ENCODE measurements at regions not wholly inside any gene's neighbourhood (a gene's known extent, or its start where the extent isn't known, plus 50 kb on each side); places are given as distances from the start of the nearest gene placed in this dataset.

- no peak overlapping the region for H3K27ac ChIP-seq (replicated peaks)
- DNase-seq (ENCODE audit: low read depth in 1 of 2, low spot score in 1 of 2) = no peak
- no peak overlapping the region for H3K4me3 ChIP-seq (replicated peaks; ENCODE audit: insufficient read depth, low read length)
- TF ChIP-seq POLR2AphosphoS5 (IDR thresholded peaks at IDR 0.05; ENCODE audit: low read depth) (no peak), SPI1 (IDR thresholded peaks at IDR 0.05; ENCODE audit: borderline replicate concordance, low read depth) (no peak), GABPA (IDR thresholded peaks at IDR 0.05; ENCODE audit: low read depth) (no peak)
- TF ChIP-seq, protein P1, sequence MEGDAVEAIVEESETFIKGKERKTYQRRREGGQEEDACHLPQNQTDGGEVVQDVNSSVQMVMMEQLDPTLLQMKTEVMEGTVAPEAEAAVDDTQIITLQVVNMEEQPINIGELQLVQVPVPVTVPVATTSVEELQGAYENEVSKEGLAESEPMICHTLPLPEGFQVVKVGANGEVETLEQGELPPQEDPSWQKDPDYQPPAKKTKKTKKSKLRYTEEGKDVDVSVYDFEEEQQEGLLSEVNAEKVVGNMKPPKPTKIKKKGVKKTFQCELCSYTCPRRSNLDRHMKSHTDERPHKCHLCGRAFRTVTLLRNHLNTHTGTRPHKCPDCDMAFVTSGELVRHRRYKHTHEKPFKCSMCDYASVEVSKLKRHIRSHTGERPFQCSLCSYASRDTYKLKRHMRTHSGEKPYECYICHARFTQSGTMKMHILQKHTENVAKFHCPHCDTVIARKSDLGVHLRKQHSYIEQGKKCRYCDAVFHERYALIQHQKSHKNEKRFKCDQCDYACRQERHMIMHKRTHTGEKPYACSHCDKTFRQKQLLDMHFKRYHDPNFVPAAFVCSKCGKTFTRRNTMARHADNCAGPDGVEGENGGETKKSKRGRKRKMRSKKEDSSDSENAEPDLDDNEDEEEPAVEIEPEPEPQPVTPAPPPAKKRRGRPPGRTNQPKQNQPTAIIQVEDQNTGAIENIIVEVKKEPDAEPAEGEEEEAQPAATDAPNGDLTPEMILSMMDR (IDR thresholded peaks at IDR 0.05; ENCODE audit: insufficient read depth, low read length) = no peak
- TF ChIP-seq, protein P2, sequence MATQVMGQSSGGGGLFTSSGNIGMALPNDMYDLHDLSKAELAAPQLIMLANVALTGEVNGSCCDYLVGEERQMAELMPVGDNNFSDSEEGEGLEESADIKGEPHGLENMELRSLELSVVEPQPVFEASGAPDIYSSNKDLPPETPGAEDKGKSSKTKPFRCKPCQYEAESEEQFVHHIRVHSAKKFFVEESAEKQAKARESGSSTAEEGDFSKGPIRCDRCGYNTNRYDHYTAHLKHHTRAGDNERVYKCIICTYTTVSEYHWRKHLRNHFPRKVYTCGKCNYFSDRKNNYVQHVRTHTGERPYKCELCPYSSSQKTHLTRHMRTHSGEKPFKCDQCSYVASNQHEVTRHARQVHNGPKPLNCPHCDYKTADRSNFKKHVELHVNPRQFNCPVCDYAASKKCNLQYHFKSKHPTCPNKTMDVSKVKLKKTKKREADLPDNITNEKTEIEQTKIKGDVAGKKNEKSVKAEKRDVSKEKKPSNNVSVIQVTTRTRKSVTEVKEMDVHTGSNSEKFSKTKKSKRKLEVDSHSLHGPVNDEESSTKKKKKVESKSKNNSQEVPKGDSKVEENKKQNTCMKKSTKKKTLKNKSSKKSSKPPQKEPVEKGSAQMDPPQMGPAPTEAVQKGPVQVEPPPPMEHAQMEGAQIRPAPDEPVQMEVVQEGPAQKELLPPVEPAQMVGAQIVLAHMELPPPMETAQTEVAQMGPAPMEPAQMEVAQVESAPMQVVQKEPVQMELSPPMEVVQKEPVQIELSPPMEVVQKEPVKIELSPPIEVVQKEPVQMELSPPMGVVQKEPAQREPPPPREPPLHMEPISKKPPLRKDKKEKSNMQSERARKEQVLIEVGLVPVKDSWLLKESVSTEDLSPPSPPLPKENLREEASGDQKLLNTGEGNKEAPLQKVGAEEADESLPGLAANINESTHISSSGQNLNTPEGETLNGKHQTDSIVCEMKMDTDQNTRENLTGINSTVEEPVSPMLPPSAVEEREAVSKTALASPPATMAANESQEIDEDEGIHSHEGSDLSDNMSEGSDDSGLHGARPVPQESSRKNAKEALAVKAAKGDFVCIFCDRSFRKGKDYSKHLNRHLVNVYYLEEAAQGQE (IDR thresholded peaks at IDR 0.05; ENCODE audit: insufficient replicate concordance, low read depth) = no peak
- no peaks in the 10 kb centered on the region for H3K27me3 ChIP-seq (ENCODE audit: insufficient read depth, poor library complexity, severe bottlenecking)
Observed at GRCh38 chr6:121581327-121581726, 145.9 kb downstream of the GJA1 start.

DNA sequence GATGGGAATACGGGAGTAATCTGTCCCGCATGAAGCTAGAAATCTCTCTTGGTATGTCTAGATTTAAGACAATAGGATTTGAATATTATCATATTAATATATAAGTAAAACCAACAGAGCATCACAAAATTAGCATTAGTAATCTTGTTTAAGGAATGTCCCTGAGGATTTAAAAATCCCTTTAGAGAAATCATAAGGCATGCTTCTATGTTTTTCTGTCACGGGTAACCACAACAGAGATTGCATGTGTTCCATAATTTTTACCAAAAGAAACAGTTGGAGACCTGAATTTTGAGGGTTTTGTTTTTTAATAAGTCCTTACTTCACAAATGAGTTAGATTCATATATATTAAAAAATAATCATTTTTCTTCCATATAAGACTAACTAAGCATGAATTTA lies 146.8 kb downstream of the GJA1 start:
- no peak for DNase-seq (ENCODE audit: low read depth in 1 of 2, low spot score in 1 of 2)
- H3K27ac ChIP-seq (replicated peaks) = no peak overlapping the region
- H3K4me3 ChIP-seq (replicated peaks; ENCODE audit: insufficient read depth, low read length) = no peak overlapping the region
- TF ChIP-seq POLR2AphosphoS5 (IDR thresholded peaks at IDR 0.05; ENCODE audit: low read depth) = no peak
- H3K27me3 ChIP-seq (ENCODE audit: insufficient read depth, poor library complexity, severe bottlenecking) = no peaks in the 10 kb centered on the region

GRCh38 chr6:121584586-121585369 lies 149.3 kb downstream of the GJA1 start:
- H3K27ac ChIP-seq (replicated peaks) = no peak overlapping the region
- H3K27me3 ChIP-seq (ENCODE audit: insufficient read depth, poor library complexity, severe bottlenecking) = no peaks in the 10 kb centered on the region
- no peak for TF ChIP-seq SPI1 (IDR thresholded peaks at IDR 0.05; ENCODE audit: borderline replicate concordance, low read depth)
- no peak for TF ChIP-seq POLR2AphosphoS5 (IDR thresholded peaks at IDR 0.05; ENCODE audit: low read depth)
- TF ChIP-seq, protein P2 (IDR thresholded peaks at IDR 0.05; ENCODE audit: insufficient replicate concordance, low read depth) = no peak
- no peak for TF ChIP-seq GABPA (IDR thresholded peaks at IDR 0.05; ENCODE audit: low read depth)
- TF ChIP-seq, protein P1 (IDR thresholded peaks at IDR 0.05; ENCODE audit: insufficient read depth, low read length) = no peak
- DNase-seq (ENCODE audit: low read depth in 1 of 2, low spot score in 1 of 2) = no peak
- H3K4me3 ChIP-seq (replicated peaks; ENCODE audit: insufficient read depth, low read length) = no peak overlapping the region

DNA sequence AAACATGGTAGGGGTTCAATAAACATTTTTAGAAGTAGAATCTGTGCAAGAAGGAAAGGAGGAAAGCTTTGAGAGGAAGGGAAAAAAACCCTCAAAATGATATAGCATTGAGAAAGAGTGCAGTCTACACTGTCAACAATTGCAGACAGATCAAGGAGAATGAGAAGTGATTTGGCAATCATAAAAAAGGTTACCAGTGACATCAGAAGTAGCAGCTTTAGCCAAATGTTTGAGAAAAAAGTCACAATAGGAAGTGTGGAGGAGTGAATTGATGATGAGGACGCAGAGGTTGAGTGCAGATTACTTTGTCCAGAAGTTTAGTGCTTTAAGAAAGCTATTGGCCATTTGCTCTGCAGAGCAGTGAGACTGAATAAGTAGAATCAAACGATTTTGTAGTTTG lies 155.0 kb downstream of the GJA1 start:
- no peak overlapping the region for H3K27ac ChIP-seq (replicated peaks)
- no peak for TF ChIP-seq SPI1 (IDR thresholded peaks at IDR 0.05; ENCODE audit: borderline replicate concordance, low read depth)
- TF ChIP-seq, protein P2 (IDR thresholded peaks at IDR 0.05; ENCODE audit: insufficient replicate concordance, low read depth) = no peak
- TF ChIP-seq, protein P1 (IDR thresholded peaks at IDR 0.05; ENCODE audit: insufficient read depth, low read length) = no peak
- no peak for TF ChIP-seq GABPA (IDR thresholded peaks at IDR 0.05; ENCODE audit: low read depth)
- TF ChIP-seq POLR2AphosphoS5 (IDR thresholded peaks at IDR 0.05; ENCODE audit: low read depth) = no peak
- no peak for DNase-seq (ENCODE audit: low read depth in 1 of 2, low spot score in 1 of 2)
- H3K27me3 ChIP-seq (ENCODE audit: insufficient read depth, poor library complexity, severe bottlenecking) = no peaks in the 10 kb centered on the region
- no peak overlapping the region for H3K4me3 ChIP-seq (replicated peaks; ENCODE audit: insufficient read depth, low read length)
